Esophagus muscularis mucosa (tissue), 4 donors: ENCODE measurements at regions not wholly inside any gene's neighbourhood (a gene's known extent, or its start where the extent isn't known, plus 50 kb on each side); places are given as distances from the start of the nearest gene placed in this dataset.

Experiments
- DNase-seq: peaks from one replicate; pipeline ENCODE4 v3.0.0-alpha.2; 2017; ENCODE audit errors: extremely low spot score
- H3K27ac ChIP-seq, 4 donors: fragments of 200-600 bp; sonication (generic); replicated peaks in 1 of 4; 1 replicate in 3 of 4; 2 replicates in 1 of 4; pipeline ENCODE4 v1.5.1; 2016 to 2019; ENCODE audit warnings: mild to moderate bottlenecking in 1 of 4
- H3K27me3 ChIP-seq, 4 donors: fragments of 200-600 bp; sonication (generic); one replicate each; pipeline versions ENCODE4 v1.5.1 to v1.6.0; 2016 to 2019
- H3K36me3 ChIP-seq, 4 donors: fragments of 200-600 bp; sonication (generic); one replicate each; pipeline ENCODE4 v1.5.1; 2016 to 2019
- H3K4me1 ChIP-seq, 4 donors: fragments of 200-600 bp; sonication (generic); one replicate each; pipeline ENCODE4 v1.5.1; 2016 to 2019
- H3K4me3 ChIP-seq, 4 donors: fragments of 200-600 bp; sonication (generic); 1 replicate in 2 of 4; 2 replicates in 2 of 4; pipeline ENCODE4 v1.5.1; 2016 to 2019; ENCODE audit warnings: mild to moderate bottlenecking in 4 of 4, moderate library complexity in 1 of 4
- H3K9me3 ChIP-seq, 4 donors: fragments of 200-600 bp; sonication (generic); 1 replicate in 3 of 4; 2 replicates in 1 of 4; pipeline ENCODE4 v1.5.1; 2016 to 2019
- EP300 ChIP-seq: sonication (generic); formaldehyde crosslinking; IDR thresholded peaks from one replicate; pipeline ENCODE4 v1.6.1; 2017; ENCODE audit warnings: antibody characterized with exemption
- POLR2A ChIP-seq: fragments of 450-650 bp; IDR thresholded peaks from one replicate; pipeline ENCODE4 v1.6.1; 2017; ENCODE audit warnings: antibody characterized with exemption, moderate library complexity, mild to moderate bottlenecking, low read depth
- POLR2AphosphoS5 ChIP-seq, 2 donors: sonication (generic); formaldehyde crosslinking; IDR thresholded peaks; one replicate each; pipeline ENCODE4 v1.6.1; 2017; ENCODE audit warnings: antibody characterized with exemption in 2 of 2
- WGBS: methylation state at CpG from one replicate; pipeline ENCODE4 v1.1.5; 2018; 5-methylcytosine and 5-hydroxymethylcytosine counted together
- intact Hi-C: fragments of 100-400 bp; cut with DNase I; formaldehyde crosslinking; loops from one replicate; pipeline ENCODE4 v1.15.1; 2023
- TF ChIP-seq, protein P1 (sequence below), 3 experiments: fragments of 200-600 bp in 2 of 3; fragments of 450-650 bp in 1 of 3; sonication (generic) in 2 of 3; IDR thresholded peaks; one replicate each; pipeline ENCODE4 v1.5.1; 2017 to 2019; ENCODE audit warnings: antibody characterized with exemption in 3 of 3, mild to moderate bottlenecking in 2 of 3, moderate library complexity in 1 of 3

- Histone ChIP-seq H3K27ac (no peak overlapping the region), H3K4me3 (no peak overlapping the region), H3K9me3 (no peaks in the 10 kb centered on the region), H3K36me3 (no peaks in the 10 kb centered on the region), H3K27me3 (no peaks in the 10 kb centered on the region), H3K4me1 (no peaks in the 10 kb centered on the region)
- no peak for DNase-seq
- intact Hi-C loops: no loop called here
- TF ChIP-seq POLR2AphosphoS5 (IDR thresholded peaks at IDR 0.05): no peak
- TF ChIP-seq, protein P1, sequence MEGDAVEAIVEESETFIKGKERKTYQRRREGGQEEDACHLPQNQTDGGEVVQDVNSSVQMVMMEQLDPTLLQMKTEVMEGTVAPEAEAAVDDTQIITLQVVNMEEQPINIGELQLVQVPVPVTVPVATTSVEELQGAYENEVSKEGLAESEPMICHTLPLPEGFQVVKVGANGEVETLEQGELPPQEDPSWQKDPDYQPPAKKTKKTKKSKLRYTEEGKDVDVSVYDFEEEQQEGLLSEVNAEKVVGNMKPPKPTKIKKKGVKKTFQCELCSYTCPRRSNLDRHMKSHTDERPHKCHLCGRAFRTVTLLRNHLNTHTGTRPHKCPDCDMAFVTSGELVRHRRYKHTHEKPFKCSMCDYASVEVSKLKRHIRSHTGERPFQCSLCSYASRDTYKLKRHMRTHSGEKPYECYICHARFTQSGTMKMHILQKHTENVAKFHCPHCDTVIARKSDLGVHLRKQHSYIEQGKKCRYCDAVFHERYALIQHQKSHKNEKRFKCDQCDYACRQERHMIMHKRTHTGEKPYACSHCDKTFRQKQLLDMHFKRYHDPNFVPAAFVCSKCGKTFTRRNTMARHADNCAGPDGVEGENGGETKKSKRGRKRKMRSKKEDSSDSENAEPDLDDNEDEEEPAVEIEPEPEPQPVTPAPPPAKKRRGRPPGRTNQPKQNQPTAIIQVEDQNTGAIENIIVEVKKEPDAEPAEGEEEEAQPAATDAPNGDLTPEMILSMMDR (IDR thresholded peaks at IDR 0.05): no peak
- no peak for TF ChIP-seq POLR2A
- no peak for TF ChIP-seq EP300
Observed at GRCh38 chr18:29883114-29883513, 1159.4 kb downstream of the DSC3 start.

DNA sequence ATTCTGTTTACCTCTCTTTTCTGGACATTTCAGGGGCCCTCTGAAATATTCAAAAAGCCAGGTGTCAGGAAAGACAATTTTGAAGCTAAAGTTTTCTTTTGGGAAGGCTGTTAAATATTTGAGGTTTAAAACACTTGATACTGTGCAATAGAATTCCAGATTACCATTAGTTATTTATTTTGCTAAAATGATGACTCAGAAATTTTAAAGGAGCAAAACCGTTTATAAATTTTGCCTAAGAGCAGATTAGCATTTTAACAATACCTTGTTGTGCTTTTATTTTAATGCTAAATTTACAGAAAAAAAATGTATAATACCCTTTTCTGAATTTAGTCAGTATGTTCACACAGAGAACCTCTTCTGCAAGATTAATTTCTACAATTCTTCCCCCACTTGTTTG lies 1159.9 kb downstream of the DSC3 start:
- Histone ChIP-seq H3K4me1 (no peaks in the 10 kb centered on the region), H3K36me3 (no peaks in the 10 kb centered on the region), H3K27ac (no peak overlapping the region), H3K4me3 (no peak overlapping the region), H3K27me3 (no peaks in the 10 kb centered on the region), H3K9me3 (no peaks in the 10 kb centered on the region)
- intact Hi-C loops: no loop called here
- WGBS: 65% methylated on average over 1 of the region's 1 CpG
- TF ChIP-seq EP300: no peak
- TF ChIP-seq, protein P1 (IDR thresholded peaks at IDR 0.05): no peak
- no peak for TF ChIP-seq POLR2AphosphoS5 (IDR thresholded peaks at IDR 0.05)
- no peak for TF ChIP-seq POLR2A
- DNase-seq: no peak

- H3K27me3 ChIP-seq: no peaks in the 10 kb centered on the region
- no peaks in the 10 kb centered on the region for H3K36me3 ChIP-seq
- 80% methylated on average over 2 of the region's 2 CpGs for WGBS
- no peak for DNase-seq
- TF ChIP-seq POLR2A (no peak), EP300 (no peak), POLR2AphosphoS5 (IDR thresholded peaks at IDR 0.05) (no peak)
- TF ChIP-seq, protein P1 (IDR thresholded peaks at IDR 0.05): no peak
- H3K4me1 ChIP-seq: no peaks in the 10 kb centered on the region
- no peak overlapping the region for H3K4me3 ChIP-seq
- peaks cover 0 to 3% (median 0%) of the 10 kb centered on the region in 4 donors for H3K9me3 ChIP-seq
- intact Hi-C loops: loop anchor here (10.0 kb wide), 1 partner anchor 1005 kb away; no protein-coding TSS in a partner anchor
- H3K27ac ChIP-seq: no peak overlapping the region
Observed at GRCh38 chr18:29879763-29880162, 1162.8 kb downstream of the DSC3 start.

- no peak overlapping the region for H3K27ac ChIP-seq
- no peaks in the 10 kb centered on the region for H3K4me1 ChIP-seq
- H3K9me3 ChIP-seq: peaks cover 0 to 3% (median 0%) of the 10 kb centered on the region in 4 donors
- no peaks in the 10 kb centered on the region for H3K27me3 ChIP-seq
- H3K4me3 ChIP-seq: no peak overlapping the region
- WGBS: 84% methylated on average over 3 of the region's 3 CpGs
- TF ChIP-seq POLR2AphosphoS5 (IDR thresholded peaks at IDR 0.05) (no peak), EP300 (no peak)
- TF ChIP-seq, protein P1 (IDR thresholded peaks at IDR 0.05): peak; percentile 16 to 53 (median 35)
- DNase-seq: no peak
- intact Hi-C loops: loop anchor here (2.0 to 10.0 kb wide), 2 partner anchors 1010 to 1096 kb away; no protein-coding TSS in a partner anchor
- H3K36me3 ChIP-seq: no peaks in the 10 kb centered on the region
Observed at GRCh38 chr18:29874519-29875098, 1167.9 kb downstream of the DSC3 start.

GRCh38 chr18:29873211-29873610 lies 1169.3 kb downstream of the DSC3 start:
- no peak for TF ChIP-seq POLR2A
- TF ChIP-seq EP300: no peak
- TF ChIP-seq, protein P1 (IDR thresholded peaks at IDR 0.05): no peak
- no peak for TF ChIP-seq POLR2AphosphoS5 (IDR thresholded peaks at IDR 0.05)
- DNase-seq: no peak
- Histone ChIP-seq H3K4me3 (no peak overlapping the region), H3K27me3 (no peaks in the 10 kb centered on the region), H3K9me3 (peaks cover 0 to 3% (median 0%) of the 10 kb centered on the region in 4 donors), H3K36me3 (no peaks in the 10 kb centered on the region), H3K4me1 (no peaks in the 10 kb centered on the region), H3K27ac (no peak overlapping the region)
- intact Hi-C loops: loop anchor here (10.0 kb wide), 1 partner anchor 1012 kb away; no protein-coding TSS in a partner anchor
- WGBS: 93% methylated on average over 8 of the region's 8 CpGs
